ENCODE measurements at regions not wholly inside any gene's neighbourhood (a gene's known extent, or its start where the extent isn't known, plus 50 kb on each side); places are given as distances from the start of the nearest gene placed in this dataset.

GRCh38 chrX:51798701-51799100, 55.5 kb downstream of the GSPT2 start:
- no peak for DNase-seq (ENCODE audit: low spot score)

DNA sequence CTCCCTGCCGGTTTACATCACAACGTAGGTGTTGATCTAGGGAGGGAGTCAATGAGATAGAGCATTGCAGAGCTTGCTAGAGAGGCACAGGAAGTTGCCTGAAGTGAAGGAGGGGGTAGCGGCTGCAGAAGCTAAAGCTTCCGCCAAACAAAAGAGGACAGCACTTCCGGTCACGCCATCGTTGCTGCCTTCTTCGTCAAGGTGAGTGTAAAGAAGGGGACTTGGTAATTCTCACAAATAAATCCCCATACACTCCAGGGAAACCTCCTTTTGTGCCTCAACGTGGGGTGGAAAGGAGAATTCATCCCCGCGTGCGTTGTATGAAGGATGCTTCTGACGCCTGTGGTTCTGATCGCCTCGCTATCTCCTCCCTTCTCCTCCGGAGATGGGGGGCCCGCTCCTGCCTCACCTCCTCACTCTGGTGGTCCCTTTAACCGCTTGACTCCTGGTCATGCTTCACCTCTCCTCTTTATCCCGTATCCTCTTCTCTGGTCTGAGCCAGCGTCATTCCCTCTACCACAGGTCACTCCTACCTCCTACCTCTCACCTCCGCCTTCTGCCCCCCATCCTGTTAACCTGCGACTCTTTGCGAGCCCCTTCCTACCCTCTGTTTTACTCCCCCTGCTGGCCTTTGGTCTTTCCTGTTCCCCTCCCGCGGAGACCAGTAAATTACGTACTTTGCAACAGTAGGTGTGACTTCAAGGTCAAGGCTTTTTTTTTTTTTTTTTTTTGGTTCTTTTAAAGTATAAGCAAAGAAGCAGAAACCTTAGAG, 59.9 kb downstream of the GSPT2 start:
- peak; percentile 66 for DNase-seq (ENCODE audit: low spot score)

DNA sequence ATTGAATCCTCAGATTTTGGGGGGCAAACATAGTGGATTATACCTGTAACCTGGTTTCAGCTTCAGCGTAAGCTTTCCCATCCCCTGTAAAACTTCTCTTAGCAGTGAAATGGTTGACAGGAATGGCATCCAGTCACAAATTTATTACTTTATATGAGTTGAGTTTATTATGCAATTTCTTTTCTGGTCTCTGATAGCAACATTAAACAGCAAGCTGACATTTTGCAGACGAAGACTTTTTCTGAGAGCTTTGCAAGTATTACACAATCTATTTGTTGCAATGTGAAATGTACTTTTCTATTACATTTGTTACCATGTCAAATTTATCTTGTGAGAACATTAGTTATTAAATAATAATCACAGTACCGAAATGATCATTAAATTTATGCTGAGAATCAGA, 60.6 kb downstream of the GSPT2 start:
- DNase-seq (ENCODE audit: low spot score): no peak

DNA sequence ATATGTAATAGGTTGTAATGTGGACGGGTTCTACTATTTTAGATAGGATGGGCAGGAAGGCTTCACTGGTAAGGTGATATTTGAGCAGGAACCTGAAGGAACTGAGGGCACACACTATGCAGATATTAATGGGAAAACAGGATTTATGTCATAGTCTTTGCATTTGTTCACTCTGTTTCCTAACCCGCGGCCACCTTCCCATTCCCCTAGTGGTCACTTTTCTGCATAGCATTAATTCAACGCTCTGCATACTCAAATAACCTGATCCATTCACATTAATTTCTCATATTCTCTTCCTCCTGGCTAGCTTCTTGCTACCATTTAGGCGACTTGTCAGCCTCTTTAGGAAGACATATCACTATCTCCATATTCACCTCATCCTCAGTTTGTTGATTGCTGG, 61.5 kb downstream of the GSPT2 start:
- no peak for DNase-seq (ENCODE audit: low spot score)

- no peak for DNase-seq (ENCODE audit: low spot score)
Measured at GRCh38 chrX:51813886-51814460, 70.7 kb downstream of the GSPT2 start.

DNA sequence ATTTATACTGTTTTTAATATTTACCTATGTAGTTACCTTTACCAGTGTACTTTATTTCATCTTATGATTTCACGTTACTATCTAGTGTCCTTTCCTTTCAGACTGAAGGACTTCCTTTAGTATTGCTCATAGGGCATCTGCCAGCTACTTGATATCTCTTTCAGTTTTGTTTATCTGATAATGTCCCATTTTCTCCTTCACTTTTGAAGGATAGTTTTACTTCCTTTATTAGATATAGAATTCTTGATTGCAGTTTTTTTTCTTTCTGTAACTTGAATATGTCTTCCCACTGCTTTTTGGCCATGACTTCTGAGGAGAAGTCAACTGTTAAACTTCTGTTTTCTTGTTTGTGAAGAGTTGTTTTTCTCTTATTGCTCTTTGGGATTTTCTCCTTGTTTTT, 69.4 kb upstream of the MAGED1 start:
- DNase-seq (ENCODE audit: low spot score): no peak

DNA sequence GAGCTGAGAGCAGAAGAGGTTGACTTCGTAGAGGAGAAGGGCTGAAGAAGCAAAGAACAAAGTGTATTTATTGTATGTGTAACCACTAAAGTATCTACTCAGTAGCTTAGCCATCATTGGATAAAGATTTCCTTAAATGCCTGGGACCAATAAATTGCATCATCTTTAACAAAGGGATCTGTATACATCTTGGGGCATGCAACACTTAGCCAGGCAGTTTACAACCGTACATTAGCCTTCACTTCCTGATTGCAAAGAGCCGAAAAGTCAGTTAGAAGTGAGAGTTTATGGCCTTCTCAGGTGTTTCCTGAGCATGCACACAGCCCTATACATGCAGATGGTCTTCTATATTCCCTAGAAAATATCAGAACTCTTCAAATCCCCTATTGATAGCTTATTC, 68.0 kb upstream of the MAGED1 start:
- DNase-seq (ENCODE audit: low spot score): no peak

DNA sequence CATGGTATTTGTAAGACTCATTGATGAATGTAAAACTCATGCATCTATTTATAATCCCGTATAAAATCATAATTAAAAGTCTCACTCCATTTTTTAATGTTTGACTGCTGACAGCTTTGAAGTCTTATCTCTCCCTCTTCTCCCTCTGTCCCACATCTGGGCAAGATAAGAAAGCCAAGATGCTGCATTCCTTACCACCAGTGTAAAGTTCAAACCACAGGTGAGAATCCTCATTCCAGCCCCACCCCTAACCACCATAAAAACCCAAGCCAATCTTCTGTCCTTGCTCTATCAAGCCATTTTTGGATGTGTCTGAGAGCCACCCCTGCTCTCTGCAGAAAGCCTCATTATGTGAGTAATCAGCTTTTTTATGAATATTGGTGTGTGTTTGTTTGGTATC, 59.3 kb upstream of the MAGED1 start:
- DNase-seq (ENCODE audit: low spot score): no peak

GRCh38 chrX:51836823-51837222, 56.6 kb upstream of the MAGED1 start:
- no peak for DNase-seq (ENCODE audit: low spot score)

DNA sequence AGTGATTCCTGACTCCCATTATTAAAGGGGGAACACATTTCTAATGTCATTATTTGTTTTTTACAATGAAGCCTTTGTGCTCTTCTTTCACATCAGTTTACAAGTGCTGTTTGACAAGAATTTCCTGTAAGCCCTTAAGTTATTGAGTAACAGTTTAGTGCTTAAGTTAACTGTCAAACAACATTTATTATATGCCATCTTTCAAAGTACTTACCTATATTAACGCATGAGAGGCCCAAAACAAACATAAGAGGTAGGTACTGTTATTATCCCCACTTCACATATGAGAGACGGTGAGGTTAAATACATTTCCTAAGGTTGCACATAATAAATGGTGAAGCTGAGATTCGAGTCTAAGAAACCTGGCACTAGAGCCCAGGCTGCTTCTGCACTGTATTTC, 56.0 kb upstream of the MAGED1 start:
- DNase-seq (ENCODE audit: low spot score): no peak

- no peak for DNase-seq (ENCODE audit: low spot score)
Measured at GRCh38 chrX:51837921-51838320, 55.5 kb upstream of the MAGED1 start.
